DND-41 (cell line): ENCODE measurements at regions not wholly inside any gene's neighbourhood (a gene's known extent, or its start where the extent isn't known, plus 50 kb on each side); places are given as distances from the start of the nearest gene placed in this dataset.

Source experiments
- EZH2 ChIP-seq: IDR thresholded peaks from 3 replicates; pipeline ENCODE4 v1.6.1; 2012; ENCODE audit warnings: borderline replicate concordance, low read depth, mild to moderate bottlenecking, moderate library complexity, low read length, inconsistent platforms; ENCODE audit not compliant: severe bottlenecking
- TF ChIP-seq, protein P1 (sequence below): IDR thresholded peaks from 2 replicates; pipeline ENCODE4 v1.5.1; 2012; ENCODE audit warnings: borderline replicate concordance, low read length, moderate library complexity, mild to moderate bottlenecking; ENCODE audit not compliant: poor library complexity, severe bottlenecking; ENCODE audit errors: extremely low read depth

- TF ChIP-seq, protein P1, sequence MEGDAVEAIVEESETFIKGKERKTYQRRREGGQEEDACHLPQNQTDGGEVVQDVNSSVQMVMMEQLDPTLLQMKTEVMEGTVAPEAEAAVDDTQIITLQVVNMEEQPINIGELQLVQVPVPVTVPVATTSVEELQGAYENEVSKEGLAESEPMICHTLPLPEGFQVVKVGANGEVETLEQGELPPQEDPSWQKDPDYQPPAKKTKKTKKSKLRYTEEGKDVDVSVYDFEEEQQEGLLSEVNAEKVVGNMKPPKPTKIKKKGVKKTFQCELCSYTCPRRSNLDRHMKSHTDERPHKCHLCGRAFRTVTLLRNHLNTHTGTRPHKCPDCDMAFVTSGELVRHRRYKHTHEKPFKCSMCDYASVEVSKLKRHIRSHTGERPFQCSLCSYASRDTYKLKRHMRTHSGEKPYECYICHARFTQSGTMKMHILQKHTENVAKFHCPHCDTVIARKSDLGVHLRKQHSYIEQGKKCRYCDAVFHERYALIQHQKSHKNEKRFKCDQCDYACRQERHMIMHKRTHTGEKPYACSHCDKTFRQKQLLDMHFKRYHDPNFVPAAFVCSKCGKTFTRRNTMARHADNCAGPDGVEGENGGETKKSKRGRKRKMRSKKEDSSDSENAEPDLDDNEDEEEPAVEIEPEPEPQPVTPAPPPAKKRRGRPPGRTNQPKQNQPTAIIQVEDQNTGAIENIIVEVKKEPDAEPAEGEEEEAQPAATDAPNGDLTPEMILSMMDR, result no peak
- no peak for TF ChIP-seq EZH2
Observed at GRCh38 chr4:19700992-19701391, 550.7 kb upstream of the SLIT2 start.
